SK-N-SH treated with all-trans-retinoic acid at 6 μM for 48 hours (cell line): ENCODE measurements at regions not wholly inside any gene's neighbourhood (a gene's known extent, or its start where the extent isn't known, plus 50 kb on each side); places are given as distances from the start of the nearest gene placed in this dataset.

ENCODE experiments used
- ATAC-seq: fragments of 200-7000 bp; cut with Tn5 transposase; 3 replicates; pipeline ENCODE4 v1.9.1; 2020; ENCODE audit warnings: mild to moderate bottlenecking, moderate library complexity
- ARNTL ChIP-seq: fragments of 450-650 bp; formaldehyde crosslinking; IDR thresholded peaks from 2 replicates; pipeline ENCODE4 v1.5.0; 2020; ENCODE audit warnings: low read depth, mild to moderate bottlenecking, moderate library complexity, borderline replicate concordance
- BACH2 ChIP-seq: fragments of 250-450 bp; sonication (Bioruptor Pico); IDR thresholded peaks from 2 replicates; pipeline ENCODE4 v1.9.0; 2021; ENCODE audit warnings: mild to moderate bottlenecking, borderline replicate concordance
- CSDC2 ChIP-seq: fragments of 250-450 bp; sonication (Bioruptor Pico); IDR thresholded peaks from 2 replicates; pipeline ENCODE4 v1.5.0; 2020; ENCODE audit warnings: mild to moderate bottlenecking, moderate library complexity
- ESRRG ChIP-seq: fragments of 250-450 bp; sonication (Bioruptor Pico); IDR thresholded peaks from 2 replicates; pipeline ENCODE4 v1.6.1; 2021; ENCODE audit warnings: mild to moderate bottlenecking
- GLIS3 ChIP-seq: fragments of 250-450 bp; sonication (Bioruptor Pico); IDR thresholded peaks from 2 replicates; pipeline ENCODE4 v1.5.0; 2020; ENCODE audit warnings: mild to moderate bottlenecking, moderate library complexity
- ISL1 ChIP-seq: fragments of 250-450 bp; sonication (Bioruptor Pico); IDR thresholded peaks from 2 replicates; pipeline ENCODE4 v2.1.2; 2022; ENCODE audit warnings: mild to moderate bottlenecking, moderate library complexity
- OSR1 ChIP-seq: fragments of 250-450 bp; sonication (Bioruptor Pico); IDR thresholded peaks from 2 replicates; pipeline ENCODE4 v1.8.0; 2022; ENCODE audit warnings: moderate library complexity, mild to moderate bottlenecking, inconsistent platforms
- PATZ1 ChIP-seq: fragments of 250-450 bp; sonication (Bioruptor Pico); IDR thresholded peaks from 2 replicates; pipeline ENCODE4 v1.8.0; 2020; ENCODE audit warnings: mild to moderate bottlenecking, moderate library complexity, borderline replicate concordance
- POU6F1 ChIP-seq: fragments of 250-450 bp; sonication (Bioruptor Pico); IDR thresholded peaks from 2 replicates; pipeline ENCODE4 v1.8.0; 2021; ENCODE audit warnings: low read depth, mild to moderate bottlenecking, moderate library complexity, borderline replicate concordance
- PPARA ChIP-seq: fragments of 250-450 bp; sonication (Bioruptor Pico); IDR thresholded peaks from 2 replicates; pipeline ENCODE4 v1.5.0; 2020; ENCODE audit warnings: mild to moderate bottlenecking, borderline replicate concordance
- RARB ChIP-seq: fragments of 250-450 bp; sonication (Bioruptor Pico); IDR thresholded peaks from 2 replicates; pipeline ENCODE4 v1.8.0; 2021; ENCODE audit warnings: mild to moderate bottlenecking, moderate library complexity
- SNAI2 ChIP-seq: fragments of 250-450 bp; sonication (Bioruptor Pico); IDR thresholded peaks from 2 replicates; pipeline ENCODE4 v1.5.0; 2020; ENCODE audit warnings: mild to moderate bottlenecking, moderate library complexity
- TCF4 ChIP-seq: fragments of 250-450 bp; sonication (Bioruptor Pico); IDR thresholded peaks from 2 replicates; pipeline ENCODE4 v1.8.0; 2021; ENCODE audit warnings: mild to moderate bottlenecking, moderate library complexity, borderline replicate concordance
- TOX ChIP-seq: fragments of 250-450 bp; sonication (Bioruptor Pico); IDR thresholded peaks from 2 replicates; pipeline ENCODE4 v1.8.0; 2021; ENCODE audit warnings: mild to moderate bottlenecking, moderate library complexity, borderline replicate concordance
- ZC3H10 ChIP-seq: fragments of 250-450 bp; sonication (Bioruptor Pico); IDR thresholded peaks from 2 replicates; pipeline ENCODE4 v1.5.1; 2021; ENCODE audit warnings: mild to moderate bottlenecking, moderate library complexity
- ZFP3 ChIP-seq: fragments of 250-450 bp; sonication (Bioruptor Pico); IDR thresholded peaks from 2 replicates; pipeline ENCODE4 v1.5.0; 2020; ENCODE audit warnings: mild to moderate bottlenecking, moderate library complexity
- ZFP30 ChIP-seq: fragments of 450-650 bp; formaldehyde crosslinking; IDR thresholded peaks from 2 replicates; pipeline ENCODE4 v1.5.0; 2022; ENCODE audit warnings: mild to moderate bottlenecking, moderate library complexity
- ZNF565 ChIP-seq: fragments of 450-650 bp; formaldehyde crosslinking; conservative IDR thresholded peaks from 2 replicates; pipeline ENCODE4 v1.5.0; 2020; ENCODE audit warnings: low read depth, mild to moderate bottlenecking, moderate library complexity
- ZNF70 ChIP-seq: fragments of 450-650 bp; formaldehyde crosslinking; IDR thresholded peaks from 2 replicates; pipeline ENCODE4 v1.5.0; 2020; ENCODE audit warnings: mild to moderate bottlenecking, moderate library complexity
- ZNF8 ChIP-seq: fragments of 450-650 bp; formaldehyde crosslinking; IDR thresholded peaks from 2 replicates; pipeline ENCODE4 v1.5.0; 2020; ENCODE audit warnings: mild to moderate bottlenecking, moderate library complexity
- TF ChIP-seq, protein P1 (sequence below): fragments of 250-450 bp; sonication (Bioruptor Pico); IDR thresholded peaks from 2 replicates; pipeline ENCODE4 v1.5.1; 2021; ENCODE audit warnings: mild to moderate bottlenecking, moderate library complexity
- TF ChIP-seq, protein P2 (sequence below): fragments of 250-450 bp; sonication (Bioruptor Pico); IDR thresholded peaks from 2 replicates; pipeline ENCODE4 v1.5.1; 2020; ENCODE audit warnings: low read depth, mild to moderate bottlenecking, moderate library complexity

GRCh38 chr14:98700748-98701147 lies 571.2 kb downstream of the BCL11B start:
- ATAC-seq = no peak
- no peak for TF ChIP-seq ESRRG (CRISPR knock-in tag)
- TF ChIP-seq GLIS3 (CRISPR knock-in tag) = no peak
- TF ChIP-seq, protein P1, sequence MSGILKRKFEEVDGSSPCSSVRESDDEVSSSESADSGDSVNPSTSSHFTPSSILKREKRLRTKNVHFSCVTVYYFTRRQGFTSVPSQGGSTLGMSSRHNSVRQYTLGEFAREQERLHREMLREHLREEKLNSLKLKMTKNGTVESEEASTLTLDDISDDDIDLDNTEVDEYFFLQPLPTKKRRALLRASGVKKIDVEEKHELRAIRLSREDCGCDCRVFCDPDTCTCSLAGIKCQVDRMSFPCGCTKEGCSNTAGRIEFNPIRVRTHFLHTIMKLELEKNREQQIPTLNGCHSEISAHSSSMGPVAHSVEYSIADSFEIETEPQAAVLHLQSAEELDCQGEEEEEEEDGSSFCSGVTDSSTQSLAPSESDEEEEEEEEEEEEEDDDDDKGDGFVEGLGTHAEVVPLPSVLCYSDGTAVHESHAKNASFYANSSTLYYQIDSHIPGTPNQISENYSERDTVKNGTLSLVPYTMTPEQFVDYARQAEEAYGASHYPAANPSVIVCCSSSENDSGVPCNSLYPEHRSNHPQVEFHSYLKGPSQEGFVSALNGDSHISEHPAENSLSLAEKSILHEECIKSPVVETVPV = no peak
- TF ChIP-seq PATZ1 (CRISPR knock-in tag) = no peak
- no peak for TF ChIP-seq PPARA (CRISPR knock-in tag)
- TF ChIP-seq ARNTL = no peak
- no peak for TF ChIP-seq ISL1 (CRISPR knock-in tag)
- no peak for TF ChIP-seq CSDC2 (CRISPR knock-in tag)
- no peak for TF ChIP-seq ZFP30 (CRISPR knock-in tag)
- no peak for TF ChIP-seq RARB (CRISPR knock-in tag)
- no peak for TF ChIP-seq ZFP3 (CRISPR knock-in tag)
- TF ChIP-seq, protein P2, sequence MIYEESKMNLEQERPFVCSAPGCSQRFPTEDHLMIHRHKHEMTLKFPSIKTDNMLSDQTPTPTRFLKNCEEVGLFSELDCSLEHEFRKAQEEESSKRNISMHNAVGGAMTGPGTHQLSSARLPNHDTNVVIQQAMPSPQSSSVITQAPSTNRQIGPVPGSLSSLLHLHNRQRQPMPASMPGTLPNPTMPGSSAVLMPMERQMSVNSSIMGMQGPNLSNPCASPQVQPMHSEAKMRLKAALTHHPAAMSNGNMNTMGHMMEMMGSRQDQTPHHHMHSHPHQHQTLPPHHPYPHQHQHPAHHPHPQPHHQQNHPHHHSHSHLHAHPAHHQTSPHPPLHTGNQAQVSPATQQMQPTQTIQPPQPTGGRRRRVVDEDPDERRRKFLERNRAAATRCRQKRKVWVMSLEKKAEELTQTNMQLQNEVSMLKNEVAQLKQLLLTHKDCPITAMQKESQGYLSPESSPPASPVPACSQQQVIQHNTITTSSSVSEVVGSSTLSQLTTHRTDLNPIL (CRISPR knock-in tag) = no peak
- TF ChIP-seq ZC3H10 (CRISPR knock-in tag) = no peak
- TF ChIP-seq TCF4 (CRISPR knock-in tag) = no peak
- TF ChIP-seq SNAI2 (CRISPR knock-in tag) = no peak
- no peak for TF ChIP-seq POU6F1 (CRISPR knock-in tag)
- no peak for TF ChIP-seq OSR1 (CRISPR knock-in tag)
- no peak for TF ChIP-seq ZNF8 (CRISPR knock-in tag)
- no peak for TF ChIP-seq TOX
- no peak for TF ChIP-seq BACH2 (CRISPR knock-in tag)

DNA sequence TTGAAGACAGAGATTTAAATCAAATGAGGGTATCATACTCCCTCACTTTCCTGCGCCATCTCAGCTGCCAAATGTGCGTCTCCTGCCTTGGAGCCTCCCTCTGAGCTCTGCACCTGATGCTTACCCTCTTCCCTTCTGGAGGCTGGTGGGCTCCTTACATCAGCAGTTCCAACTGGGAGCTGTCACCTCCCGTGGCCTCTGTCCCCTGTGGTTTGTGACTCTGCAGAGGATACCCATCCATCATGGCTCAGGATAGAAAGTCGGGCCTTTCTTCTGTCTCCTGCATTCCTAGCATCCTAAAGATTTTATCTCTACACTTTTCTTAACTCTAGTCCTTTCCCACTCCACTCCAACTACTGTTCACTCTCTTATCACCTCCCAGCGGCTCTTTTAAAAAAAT lies 570.6 kb downstream of the BCL11B start:
- TF ChIP-seq TCF4 (CRISPR knock-in tag) (no peak), ISL1 (CRISPR knock-in tag) (no peak), TOX (no peak), ZNF70 (no peak), OSR1 (CRISPR knock-in tag) (no peak), RARB (CRISPR knock-in tag) (no peak)
- TF ChIP-seq, all 23 proteins: peak for 0
- ATAC-seq = no peak

- no peak for ATAC-seq
- TF ChIP-seq ESRRG (CRISPR knock-in tag) (no peak), PATZ1 (CRISPR knock-in tag) (no peak), PPARA (CRISPR knock-in tag) (no peak), POU6F1 (CRISPR knock-in tag) (no peak), ZFP30 (CRISPR knock-in tag) (no peak), TOX (no peak), SNAI2 (CRISPR knock-in tag) (no peak), ZNF8 (CRISPR knock-in tag) (no peak), ZNF565 (CRISPR knock-in tag) (no peak), ARNTL (no peak), OSR1 (CRISPR knock-in tag) (no peak), ISL1 (CRISPR knock-in tag) (no peak)
- TF ChIP-seq, protein P1 = no peak
- TF ChIP-seq, protein P2 (CRISPR knock-in tag) = no peak
These were observed 567.6 kb downstream of the BCL11B start for GRCh38 chr14:98704441-98704840.
